Psoas muscle (tissue), 7 donors: ENCODE measurements at regions not wholly inside any gene's neighbourhood (a gene's known extent, or its start where the extent isn't known, plus 50 kb on each side); places are given as distances from the start of the nearest gene placed in this dataset.

Experiments
- ATAC-seq, 4 donors: fragments of 200-7000 bp; cut with Tn5 transposase; one replicate each; pipeline ENCODE4 v1.9.1; 2020; ENCODE audit warnings: moderate library complexity in 3 of 4, mild to moderate bottlenecking in 2 of 4
- DNase-seq, 2 donors: peaks; one replicate each; pipeline ENCODE4 v3.0.0-alpha.2; 2020
- H3K27ac ChIP-seq: fragments of 200-600 bp; one replicate; pipeline ENCODE4 v1.8.0; 2022
- H3K27me3 ChIP-seq, 3 donors: fragments of 200-600 bp in 1 of 3; one replicate each; pipeline versions ENCODE4 v1.6.1 to v1.8.0; 2013 to 2022; ENCODE audit warnings: low read length in 2 of 3, mild to moderate bottlenecking in 2 of 3, moderate library complexity in 1 of 3; ENCODE audit not compliant: insufficient read depth in 3 of 3
- H3K36me3 ChIP-seq, 2 donors: fragments of 200-600 bp in 1 of 2; one replicate each; pipeline versions ENCODE4 v1.6.1 to v1.8.0; 2013 to 2022; ENCODE audit warnings: low read depth in 1 of 2, mild to moderate bottlenecking in 1 of 2, moderate library complexity in 1 of 2; ENCODE audit not compliant: insufficient read depth in 1 of 2
- H3K4me1 ChIP-seq: fragments of 200-600 bp; one replicate; pipeline ENCODE4 v1.8.0; 2022
- H3K4me3 ChIP-seq: fragments of 200-600 bp; one replicate; pipeline ENCODE4 v1.8.0; 2022; ENCODE audit warnings: mild to moderate bottlenecking
- H3K9me3 ChIP-seq: fragments of 200-600 bp; one replicate; pipeline ENCODE4 v1.8.0; 2022
- WGBS, 3 donors: extraction: QIAGEN DNeasy Blood & Tissue Kit; methylation state at CpG; one replicate each; pipeline versions ENCODE4 v1.1.6 to v1.1.7; 2013; 5-methylcytosine and 5-hydroxymethylcytosine counted together
- intact Hi-C, 2 donors: fragments of 100-400 bp; cut with DNase I; formaldehyde crosslinking; loops; one replicate each; pipeline versions ENCODE4 v1.11.0 to v1.14.2; 2022
- TF ChIP-seq, protein P1 (sequence below): fragments of 200-600 bp; IDR thresholded peaks from one replicate; pipeline ENCODE4 v1.8.0; 2022; ENCODE audit warnings: antibody characterized with exemption
- donor health status: healthy with polysubstance abuse.
- donor health status: DM: no; HTN: no; CAD: no; lungs with moderate emphysema.
- donor health status: Bipolar disorder and iron deficiency.
- donor health status: healthy.
- donor health status: DM: yes; HTN: yes; CAD: no.
- donor health status: DM: no; HTN: no; CAD: no.
- donor health status: DM: yes; HTN: yes; CAD: no.

- no peaks in the 10 kb centered on the region for H3K27me3 ChIP-seq
- H3K9me3 ChIP-seq: no peaks in the 10 kb centered on the region
- H3K4me1 ChIP-seq: no peaks in the 10 kb centered on the region
- DNase-seq (no peak), ATAC-seq (no peak)
- TF ChIP-seq, protein P1, sequence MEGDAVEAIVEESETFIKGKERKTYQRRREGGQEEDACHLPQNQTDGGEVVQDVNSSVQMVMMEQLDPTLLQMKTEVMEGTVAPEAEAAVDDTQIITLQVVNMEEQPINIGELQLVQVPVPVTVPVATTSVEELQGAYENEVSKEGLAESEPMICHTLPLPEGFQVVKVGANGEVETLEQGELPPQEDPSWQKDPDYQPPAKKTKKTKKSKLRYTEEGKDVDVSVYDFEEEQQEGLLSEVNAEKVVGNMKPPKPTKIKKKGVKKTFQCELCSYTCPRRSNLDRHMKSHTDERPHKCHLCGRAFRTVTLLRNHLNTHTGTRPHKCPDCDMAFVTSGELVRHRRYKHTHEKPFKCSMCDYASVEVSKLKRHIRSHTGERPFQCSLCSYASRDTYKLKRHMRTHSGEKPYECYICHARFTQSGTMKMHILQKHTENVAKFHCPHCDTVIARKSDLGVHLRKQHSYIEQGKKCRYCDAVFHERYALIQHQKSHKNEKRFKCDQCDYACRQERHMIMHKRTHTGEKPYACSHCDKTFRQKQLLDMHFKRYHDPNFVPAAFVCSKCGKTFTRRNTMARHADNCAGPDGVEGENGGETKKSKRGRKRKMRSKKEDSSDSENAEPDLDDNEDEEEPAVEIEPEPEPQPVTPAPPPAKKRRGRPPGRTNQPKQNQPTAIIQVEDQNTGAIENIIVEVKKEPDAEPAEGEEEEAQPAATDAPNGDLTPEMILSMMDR: no peak
- no peaks in the 10 kb centered on the region for H3K36me3 ChIP-seq
- H3K27ac ChIP-seq: no peak overlapping the region
- intact Hi-C loops: no loop called here
- WGBS, 3 donors: 62 to 78% (median 77%) methylated on average over 2 of the region's 2 CpGs
- no peak overlapping the region for H3K4me3 ChIP-seq
Measured at GRCh38 chr11:127080735-127081134, 80.2 kb upstream of the KIRREL3 start.

DNA sequence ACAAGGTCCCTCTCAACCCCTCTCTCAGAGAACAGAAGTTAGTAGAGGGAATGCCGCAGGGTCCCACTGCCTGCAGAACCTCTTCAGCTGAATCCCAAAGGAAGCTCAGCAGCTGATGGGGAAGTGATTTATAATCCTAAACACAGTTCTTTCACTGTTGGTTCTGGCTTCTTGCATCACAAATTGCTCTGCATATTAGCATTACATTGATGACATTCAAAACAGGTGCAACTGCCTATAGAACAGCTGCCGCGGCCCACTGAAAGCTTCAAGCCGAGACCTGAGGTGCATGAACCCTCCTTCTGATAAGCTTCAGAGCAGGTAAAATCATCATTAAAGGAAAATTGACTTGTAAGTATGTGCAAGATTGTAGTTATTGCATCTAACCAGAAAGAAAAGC is 75.2 kb upstream of the KIRREL3 start:
- H3K27me3 ChIP-seq: peaks cover 0 to 3% (median 0%) of the 10 kb centered on the region in 3 donors
- 40 to 53% (median 50%) methylated on average over 4 of the region's 4 CpGs for WGBS, 3 donors
- H3K4me1 ChIP-seq: no peaks in the 10 kb centered on the region
- ATAC-seq (no peak), DNase-seq (no peak)
- TF ChIP-seq, protein P1: no peak
- no peak overlapping the region for H3K27ac ChIP-seq
- intact Hi-C loops: no loop called here
- H3K36me3 ChIP-seq: no peaks in the 10 kb centered on the region
- H3K9me3 ChIP-seq: no peaks in the 10 kb centered on the region
- H3K4me3 ChIP-seq: no peak overlapping the region

DNA sequence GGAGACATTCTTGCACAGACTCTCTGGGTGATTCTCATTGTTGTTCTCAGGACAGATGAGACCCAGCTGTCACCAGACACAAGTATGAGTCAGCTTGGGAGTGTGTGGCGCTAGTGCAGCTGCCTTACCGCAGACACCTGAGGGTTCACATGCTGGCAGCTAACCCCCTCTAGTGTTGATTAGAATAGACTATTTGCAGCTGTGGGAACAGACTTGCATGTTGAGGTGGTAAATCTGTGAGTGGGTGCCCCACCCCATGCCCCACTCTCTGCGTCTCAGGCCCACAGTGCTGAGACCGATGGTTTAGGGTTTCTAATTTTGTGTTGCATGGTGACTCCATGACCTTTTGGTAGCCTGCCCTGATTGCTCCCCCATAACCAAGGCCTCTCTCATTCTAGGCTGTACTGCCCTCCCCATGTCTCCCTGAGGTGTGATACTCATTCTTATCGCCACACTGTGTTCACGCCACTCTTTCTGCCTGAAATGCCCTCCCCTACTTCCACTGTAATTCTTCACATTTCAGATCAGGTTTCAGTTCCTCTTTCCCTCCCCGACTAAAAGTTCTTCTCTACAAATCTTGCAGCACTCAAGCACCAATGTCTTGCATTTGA is 73.7 kb upstream of the KIRREL3 start:
- Histone ChIP-seq H3K9me3 (no peaks in the 10 kb centered on the region), H3K4me1 (no peaks in the 10 kb centered on the region), H3K4me3 (no peak overlapping the region), H3K27me3 (peaks cover 0 to 3% (median 0%) of the 10 kb centered on the region in 3 donors), H3K36me3 (no peaks in the 10 kb centered on the region), H3K27ac (no peak overlapping the region)
- TF ChIP-seq, protein P1: no peak
- ATAC-seq (no peak), DNase-seq (no peak)
- intact Hi-C loops: no loop called here
- WGBS, 3 donors: 35 to 37% (median 37%) methylated on average over 7 of the region's 7 CpGs

- intact Hi-C loops: no loop called here
- Histone ChIP-seq H3K9me3 (no peaks in the 10 kb centered on the region), H3K27ac (no peak overlapping the region), H3K4me3 (no peak overlapping the region), H3K27me3 (peaks cover 0 to 3% (median 0%) of the 10 kb centered on the region in 3 donors), H3K36me3 (no peaks in the 10 kb centered on the region), H3K4me1 (no peaks in the 10 kb centered on the region)
- DNase-seq (no peak), ATAC-seq (no peak)
- WGBS, 3 donors: 41 to 50% (median 47%) methylated on average over 4 of the region's 4 CpGs
- TF ChIP-seq, protein P1: no peak
Measured at GRCh38 chr11:127073621-127074020, 73.1 kb upstream of the KIRREL3 start.

DNA sequence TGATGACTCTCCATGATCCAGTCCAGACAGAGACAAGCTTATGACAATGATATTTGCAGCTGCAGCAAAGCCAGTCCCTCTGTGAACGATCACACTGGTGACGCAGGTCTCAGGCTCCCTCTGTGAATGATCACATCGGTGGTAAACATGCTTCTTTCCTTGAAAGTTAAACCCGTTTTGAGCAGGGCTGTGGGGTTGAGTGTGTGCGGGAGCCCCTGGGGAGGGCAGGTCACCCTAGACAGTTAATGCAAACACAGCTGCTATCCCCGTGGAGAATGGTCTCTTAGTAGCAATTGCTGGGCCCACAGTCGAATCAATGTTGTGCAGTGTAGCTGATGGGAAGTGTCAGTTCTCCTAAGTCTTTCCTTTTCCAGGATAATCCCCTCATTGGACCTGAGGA is 71.0 kb upstream of the KIRREL3 start:
- no peaks in the 10 kb centered on the region for H3K4me1 ChIP-seq
- no peak for DNase-seq
- no peak for ATAC-seq
- H3K9me3 ChIP-seq: no peaks in the 10 kb centered on the region
- H3K4me3 ChIP-seq: no peak overlapping the region
- no peak overlapping the region for H3K27ac ChIP-seq
- no peaks in the 10 kb centered on the region for H3K36me3 ChIP-seq
- TF ChIP-seq, protein P1: no peak
- 54 to 57% (median 56%) methylated on average over 7 of the region's 7 CpGs for WGBS, 3 donors
- peaks cover 0 to 3% (median 0%) of the 10 kb centered on the region in 3 donors for H3K27me3 ChIP-seq
- intact Hi-C loops: no loop called here
